GM18508 (cell line): ENCODE measurements at regions not wholly inside any gene's neighbourhood (a gene's known extent, or its start where the extent isn't known, plus 50 kb on each side); places are given as distances from the start of the nearest gene placed in this dataset.

Source experiments
- ATAC-seq: cut with Tn5 transposase; IDR thresholded peaks from one replicate; pipeline ENCODE4 v1.9.1; 2021; ENCODE audit warnings: moderate number of reproducible peaks; ENCODE audit not compliant: insufficient read depth, unreplicated experiment

DNA sequence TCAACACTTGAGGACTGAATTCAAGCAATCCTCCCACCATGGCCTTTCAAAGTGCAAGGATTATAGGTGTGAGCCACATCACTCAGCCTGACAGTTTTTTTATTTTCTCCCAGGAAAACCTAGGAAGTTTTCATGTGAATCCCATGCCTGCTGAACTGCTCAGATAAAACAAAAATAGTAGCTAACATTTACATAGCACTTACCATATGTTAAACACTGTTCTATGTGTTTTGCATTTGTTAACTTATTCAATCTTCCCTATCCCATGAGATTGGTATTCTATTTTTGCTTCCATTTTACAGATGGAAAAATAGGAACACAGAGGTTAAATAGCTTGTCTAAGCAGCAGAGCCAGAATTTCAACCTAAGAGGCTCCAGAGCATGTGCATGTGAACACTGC lies 157.4 kb upstream of the KCTD1 start:
- ATAC-seq, result no peak

DNA sequence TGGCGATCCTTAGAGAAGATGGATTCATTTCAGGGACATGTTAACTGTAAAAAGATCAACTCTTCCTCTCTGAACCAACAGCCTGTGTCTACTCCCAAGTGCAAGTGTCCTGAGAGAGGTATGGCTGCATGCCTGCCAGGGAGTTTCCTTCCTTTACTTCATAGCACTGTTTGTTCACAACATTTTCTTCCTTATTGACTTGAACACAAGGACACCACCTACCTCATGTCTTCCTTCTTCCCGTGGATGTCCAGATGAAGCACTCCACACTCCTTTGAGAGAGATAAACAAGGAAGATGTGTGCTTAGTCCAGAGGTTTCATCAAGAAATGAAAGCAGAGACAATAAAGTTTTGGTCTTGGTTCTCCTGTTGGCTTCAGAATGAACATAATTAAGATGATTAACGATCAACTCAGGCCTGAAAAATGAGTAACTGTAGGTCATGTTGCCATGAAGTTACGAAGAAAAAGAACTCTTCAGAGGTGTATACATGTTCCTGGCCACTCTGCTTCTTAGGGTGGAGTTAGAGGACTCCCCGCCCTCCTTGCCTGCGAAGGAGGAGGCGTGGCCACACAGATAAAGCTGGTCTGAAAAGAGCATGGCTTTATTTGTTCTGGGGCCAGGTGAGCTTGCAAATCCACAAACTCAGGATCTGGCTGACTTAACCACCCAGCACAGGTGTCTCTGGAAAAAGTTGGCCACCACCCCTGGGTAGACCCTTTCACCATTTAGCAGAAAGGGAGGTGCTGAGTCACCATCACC lies 155.0 kb upstream of the KCTD1 start:
- no peak for ATAC-seq

DNA sequence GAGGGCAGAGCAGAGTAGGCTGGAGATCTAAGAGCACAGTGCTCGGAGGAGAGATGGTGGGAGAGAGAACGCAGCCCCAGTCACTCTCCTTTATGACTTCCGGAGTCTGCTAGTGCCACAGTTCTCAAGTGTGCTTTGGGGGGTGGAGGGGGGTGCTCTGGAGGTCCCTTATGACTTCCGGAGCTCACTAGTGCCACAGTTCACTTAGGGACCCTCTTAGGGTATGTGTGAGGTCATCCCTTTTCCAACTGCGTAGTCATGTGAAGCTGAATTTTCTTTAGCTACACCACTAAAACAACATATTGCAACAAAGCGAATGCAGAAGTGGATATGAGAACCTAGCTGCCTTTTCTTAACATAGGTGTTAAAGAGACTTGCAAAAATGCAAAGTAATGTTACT lies 153.7 kb upstream of the KCTD1 start:
- no peak for ATAC-seq

DNA sequence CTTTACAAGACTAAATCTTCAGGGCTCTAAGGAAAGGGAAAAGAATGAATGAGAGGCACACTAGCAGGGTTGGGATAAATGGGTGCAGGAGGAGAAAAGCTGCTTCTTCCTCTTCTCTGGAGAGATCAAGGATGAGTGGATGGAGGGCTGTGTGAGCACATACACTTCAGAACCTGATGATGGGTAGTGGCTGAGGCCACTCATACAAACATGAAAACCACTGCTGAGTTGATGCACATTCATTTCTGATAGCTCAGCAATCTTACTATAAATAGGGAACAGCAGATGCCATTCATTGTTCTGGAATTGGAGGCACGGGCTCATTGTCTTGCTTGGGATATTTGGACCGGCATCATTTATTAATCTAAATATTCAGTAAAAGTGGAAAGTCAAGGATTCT lies 152.4 kb upstream of the KCTD1 start:
- no peak for ATAC-seq

DNA sequence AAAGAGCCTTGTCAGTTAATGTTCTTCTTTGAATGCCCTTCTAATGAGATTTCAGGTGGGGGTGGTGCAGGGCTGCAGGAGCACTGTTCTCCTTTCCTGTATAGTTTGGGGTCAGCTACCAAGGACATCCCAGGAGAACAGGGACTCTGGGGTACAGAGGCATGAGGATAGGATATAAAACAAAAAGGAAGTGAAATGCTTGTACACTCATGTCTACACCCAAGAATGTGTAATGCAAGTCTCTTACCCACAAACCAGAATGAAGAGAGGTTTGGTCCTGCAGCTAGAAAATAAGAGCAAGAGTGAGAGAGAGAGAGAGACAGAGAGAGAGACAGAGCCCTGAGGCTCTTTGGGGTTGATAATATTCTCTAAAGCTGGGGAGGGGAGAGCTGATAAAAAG lies 151.8 kb upstream of the KCTD1 start:
- no peak for ATAC-seq

DNA sequence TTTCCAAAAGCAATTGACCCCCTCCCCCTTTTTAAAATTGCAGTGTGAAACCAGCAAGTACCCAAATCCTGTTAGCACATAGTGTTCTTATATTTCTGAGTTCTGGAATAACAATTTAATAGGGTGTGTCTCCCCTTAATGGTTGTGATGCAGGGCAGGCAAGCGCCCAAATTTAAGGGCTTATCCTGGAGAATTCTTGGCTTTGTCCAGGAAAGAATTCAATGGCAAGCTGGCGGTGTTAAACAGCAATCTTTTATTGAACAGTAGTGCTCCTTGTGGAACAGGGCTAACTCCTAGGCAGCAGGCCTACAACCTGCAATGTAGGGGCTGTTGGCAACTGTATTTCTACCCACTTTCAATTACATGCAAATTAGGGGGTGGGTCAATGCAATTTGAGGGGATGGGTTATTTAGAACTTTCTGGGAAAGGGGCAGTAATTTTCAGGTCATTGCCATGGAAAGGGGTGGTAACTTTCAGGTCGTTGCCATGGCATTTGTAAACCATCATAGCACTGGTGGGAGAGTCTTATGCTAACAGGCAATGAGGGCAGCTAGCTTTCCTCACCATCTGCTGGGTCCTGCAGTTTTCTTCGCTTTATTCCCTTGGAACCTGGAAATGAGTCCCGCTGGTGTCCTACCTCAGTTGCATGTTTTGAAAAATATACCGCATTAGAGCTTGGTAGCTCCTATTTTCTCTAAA lies 149.0 kb upstream of the KCTD1 start:
- no peak for ATAC-seq

DNA sequence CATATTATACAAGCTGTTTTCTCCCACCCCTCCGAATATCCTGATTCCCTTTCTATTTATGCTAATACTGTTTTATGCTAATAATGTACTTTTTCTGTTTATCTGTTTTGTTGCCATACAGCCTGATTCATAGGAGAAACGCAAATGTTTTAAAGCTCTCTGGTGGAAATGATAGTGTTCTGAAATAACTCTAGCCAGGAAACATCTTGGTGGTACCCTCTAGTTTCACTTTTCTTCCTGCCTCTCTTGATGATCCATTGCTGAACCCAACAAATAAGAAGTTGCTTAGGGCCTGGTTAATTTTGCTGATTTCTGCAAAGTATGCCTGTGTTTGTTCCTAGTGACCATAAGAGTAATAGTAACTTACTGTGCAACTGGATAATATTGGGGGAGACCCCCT lies 148.4 kb upstream of the KCTD1 start:
- ATAC-seq, result no peak

DNA sequence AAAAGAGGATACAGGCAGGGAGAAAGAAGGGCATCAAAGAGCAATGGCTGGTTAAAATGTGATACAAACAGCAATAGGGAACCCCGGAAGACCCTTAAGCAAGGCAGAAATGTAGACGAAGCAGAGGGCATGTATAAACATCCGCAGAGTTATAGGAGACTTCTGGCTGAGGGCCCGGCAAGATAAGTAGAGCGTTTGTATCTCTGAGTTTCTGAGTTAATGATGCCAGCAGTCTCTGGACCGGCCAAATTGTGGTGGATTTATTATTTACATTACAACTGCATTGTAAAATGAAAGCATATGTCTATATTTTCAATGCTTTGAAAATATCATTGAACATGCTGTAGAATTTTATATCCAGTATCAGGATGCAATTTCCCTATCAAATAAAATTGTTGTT lies 148.0 kb upstream of the KCTD1 start:
- no peak for ATAC-seq

DNA sequence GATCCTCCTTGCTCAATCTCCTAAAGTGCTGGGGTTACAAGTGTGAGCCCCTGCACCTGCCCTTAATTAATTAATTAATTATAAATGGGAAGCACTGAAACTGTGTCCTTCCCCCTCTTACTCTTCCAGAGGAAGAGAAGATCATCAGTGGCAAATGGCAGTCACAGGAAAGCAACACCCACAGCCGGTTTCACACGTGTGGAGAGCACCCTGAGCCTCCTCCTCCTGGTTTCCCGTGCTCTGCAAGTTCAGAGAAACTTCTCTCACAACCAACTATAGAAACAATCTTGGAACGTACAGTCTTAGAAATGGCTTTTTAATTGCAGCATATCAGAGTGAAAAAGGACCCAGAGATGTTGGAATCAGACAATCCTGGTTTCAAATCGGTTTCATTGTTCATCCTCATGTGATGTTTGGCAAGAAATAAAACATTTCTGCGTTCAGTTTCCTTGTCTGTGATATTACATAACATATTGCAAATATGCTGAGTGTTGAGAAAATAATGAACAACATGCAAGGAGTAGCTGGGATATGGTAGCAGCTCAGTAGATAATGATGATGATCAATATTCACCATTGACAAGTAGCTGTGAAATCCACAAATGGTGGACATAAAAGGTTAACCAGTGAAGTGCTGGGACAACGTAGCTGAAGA lies 141.0 kb upstream of the KCTD1 start:
- ATAC-seq, result no peak

DNA sequence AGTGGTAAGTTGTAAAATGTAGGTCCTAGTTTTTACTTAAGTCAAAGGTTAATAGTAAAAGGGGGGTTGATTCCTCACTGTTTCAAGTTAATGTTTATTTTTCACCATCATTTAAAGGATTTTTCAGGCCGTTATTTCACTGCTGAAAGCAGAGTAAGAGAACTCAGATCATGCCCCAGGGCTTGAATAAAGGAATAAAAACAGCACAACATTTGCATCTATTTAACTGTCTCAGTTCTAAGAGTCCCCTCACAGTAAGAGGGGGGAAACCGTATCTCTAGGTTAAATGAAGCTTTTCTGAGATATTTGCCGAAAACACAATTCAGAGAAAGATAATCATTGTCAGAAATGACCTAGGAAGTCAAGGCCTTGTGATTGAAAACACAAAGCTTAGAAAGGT lies 138.2 kb upstream of the KCTD1 start:
- no peak for ATAC-seq

DNA sequence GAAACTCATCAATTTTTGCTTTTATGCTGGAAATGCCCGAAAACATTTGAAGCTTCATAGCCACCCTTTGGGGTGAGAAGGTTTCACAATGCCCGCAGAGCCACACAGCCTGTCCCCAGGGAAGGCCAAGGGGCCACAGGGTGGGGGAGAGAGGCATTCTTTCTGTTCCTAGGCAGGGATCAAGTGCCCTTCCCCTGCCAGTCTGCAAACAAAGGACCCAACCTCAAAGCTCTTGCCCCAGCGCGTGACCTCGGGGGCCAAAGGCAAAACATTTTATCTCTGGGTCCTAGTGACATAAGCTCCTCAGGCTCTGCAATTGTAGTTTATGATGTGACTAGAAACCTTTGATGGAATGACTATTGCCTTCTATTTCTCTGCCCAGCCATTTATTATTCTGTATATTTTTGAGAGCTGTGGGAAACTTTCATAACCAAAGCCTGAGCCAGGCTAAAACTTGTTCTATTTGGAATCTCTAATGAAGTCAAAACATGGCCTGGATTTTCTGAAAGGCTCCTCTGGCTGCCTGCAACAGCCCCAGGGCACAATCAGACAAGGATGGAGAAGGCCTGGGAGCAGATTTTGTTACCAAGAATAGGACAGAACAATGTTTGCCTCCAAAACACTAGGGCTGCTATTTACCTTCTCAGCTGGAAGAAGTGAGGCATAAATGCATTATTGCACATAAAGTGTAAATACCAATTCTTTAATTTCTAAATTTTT lies 137.2 kb upstream of the KCTD1 start:
- no peak for ATAC-seq

DNA sequence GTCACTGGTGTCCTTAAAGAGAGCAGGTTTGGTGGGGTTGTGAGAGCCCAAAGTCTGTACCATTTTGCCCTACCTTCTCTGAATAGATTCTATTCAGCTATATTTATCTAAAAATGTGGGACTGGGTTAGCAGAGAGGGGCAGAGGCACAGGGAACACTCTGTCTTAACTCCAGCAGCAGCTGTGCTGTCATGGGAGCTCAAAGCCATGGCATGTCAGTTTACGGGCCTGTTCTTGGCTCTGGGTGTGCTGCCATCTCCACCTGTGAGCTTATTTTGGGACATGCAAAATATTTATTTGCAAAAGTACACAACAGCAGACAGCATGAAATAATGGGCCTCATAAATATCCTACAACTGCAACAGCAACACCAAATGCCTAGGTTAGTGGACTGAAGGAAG lies 129.6 kb upstream of the KCTD1 start:
- no peak for ATAC-seq

DNA sequence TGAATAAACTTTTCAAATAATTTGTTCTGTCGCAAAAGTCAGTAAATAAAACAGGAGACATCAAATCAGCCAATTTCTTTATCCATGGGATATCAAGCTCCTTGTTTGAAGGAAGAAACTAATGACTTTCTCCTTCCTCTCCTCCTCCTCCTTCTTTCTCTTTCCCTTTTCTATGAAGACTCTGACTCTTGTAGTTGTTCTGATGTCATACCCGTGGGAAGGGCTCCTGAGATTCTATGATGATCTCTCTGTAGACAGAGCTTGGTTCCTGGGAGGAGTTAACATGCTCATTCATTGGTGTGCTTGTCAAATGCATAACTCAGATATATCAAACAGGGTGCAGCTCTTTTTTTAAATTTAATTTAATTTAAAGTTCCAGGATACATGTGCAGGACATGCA lies 118.7 kb upstream of the KCTD1 start:
- no peak for ATAC-seq

DNA sequence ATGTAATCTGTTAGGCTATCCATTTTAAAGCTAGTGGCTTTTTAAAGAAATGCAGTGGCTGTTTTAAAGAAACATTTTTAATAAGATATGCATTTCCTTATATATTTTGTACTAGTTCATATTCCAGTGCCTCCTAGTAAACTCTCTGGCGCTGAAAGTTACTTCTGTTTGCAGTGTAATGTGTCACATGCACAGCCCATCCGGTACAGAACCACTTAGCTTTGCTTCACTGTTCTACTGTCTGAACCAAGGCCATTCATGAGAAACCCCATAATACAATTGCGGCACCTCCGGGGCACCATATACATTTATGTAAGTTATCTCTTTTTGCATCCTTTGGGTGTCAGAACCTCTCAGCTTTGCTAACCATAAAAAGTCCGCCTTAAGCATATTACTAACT lies 114.6 kb upstream of the KCTD1 start:
- ATAC-seq, result no peak

DNA sequence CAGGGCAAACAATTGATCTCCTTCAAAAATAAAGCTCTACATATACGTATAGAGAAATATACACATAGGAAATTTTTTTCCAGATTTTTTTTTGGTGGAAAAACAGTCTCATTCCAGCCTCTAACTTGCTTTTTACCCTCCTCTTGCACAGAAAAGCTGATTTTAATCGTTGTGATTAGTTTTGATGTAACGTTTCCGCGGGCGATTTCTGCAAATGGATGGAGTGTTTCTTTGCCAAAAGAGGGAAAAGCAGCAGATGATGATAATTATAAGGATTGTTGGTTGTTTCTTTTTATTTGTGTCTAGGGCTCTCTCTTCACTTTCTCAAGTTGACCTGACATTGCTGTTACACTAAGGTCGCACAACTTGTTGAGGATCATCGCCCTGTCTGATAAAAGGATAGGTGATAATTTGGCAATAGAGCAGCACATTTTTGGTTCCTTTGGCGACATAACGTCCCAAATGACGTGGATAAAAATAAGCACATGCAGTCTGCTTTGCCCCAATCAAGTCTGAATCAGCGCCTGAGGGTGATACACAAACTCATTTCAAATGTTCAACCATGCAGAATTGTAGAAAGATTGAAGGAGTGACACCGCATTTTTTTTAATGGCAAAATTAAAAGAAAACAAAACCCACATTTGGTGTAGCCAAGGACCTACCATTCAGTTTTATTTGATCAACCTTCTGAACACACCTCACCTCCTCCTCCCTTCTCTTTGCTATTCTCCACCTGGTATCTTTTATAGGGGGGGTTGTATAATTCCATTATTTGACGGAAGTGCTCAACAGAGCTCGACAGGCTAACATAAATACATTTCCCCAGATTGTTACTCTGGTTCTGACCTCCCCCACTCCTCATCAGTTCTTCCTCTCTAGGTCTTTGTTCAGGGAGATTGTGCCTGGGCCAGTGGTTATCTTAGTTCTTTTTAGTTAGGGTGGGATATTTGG lies 109.6 kb upstream of the KCTD1 start:
- ATAC-seq, result no peak

DNA sequence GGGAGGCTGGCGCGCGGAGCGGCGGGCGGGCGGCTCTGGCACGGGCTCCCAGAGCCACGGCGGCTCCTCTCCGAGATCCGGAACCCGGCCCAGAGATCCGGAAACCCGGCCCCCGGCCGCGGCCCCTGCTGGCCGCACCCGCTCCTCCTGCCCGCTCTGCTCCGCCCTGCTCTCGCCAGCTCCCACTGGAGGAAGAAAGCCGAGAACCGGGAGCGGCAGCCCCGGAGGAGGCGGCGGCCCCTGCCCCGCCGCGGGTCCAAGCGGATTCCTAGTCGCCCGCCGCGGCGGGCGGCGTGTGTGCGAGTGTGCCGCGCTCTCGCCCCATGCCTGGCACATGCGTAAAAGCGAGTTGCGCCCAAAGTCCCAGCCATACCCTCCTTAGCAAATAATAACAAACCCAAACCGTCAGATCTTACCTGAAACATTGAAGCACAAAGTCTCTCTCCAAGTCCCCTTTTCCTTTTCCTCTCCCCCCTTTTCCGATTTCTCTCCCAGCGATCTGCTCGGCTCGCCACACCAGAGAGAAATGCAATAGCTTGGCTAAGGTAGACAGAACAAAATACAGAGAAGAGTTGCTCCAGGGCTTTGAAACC lies 108.7 kb upstream of the KCTD1 start:
- ATAC-seq, result no peak

DNA sequence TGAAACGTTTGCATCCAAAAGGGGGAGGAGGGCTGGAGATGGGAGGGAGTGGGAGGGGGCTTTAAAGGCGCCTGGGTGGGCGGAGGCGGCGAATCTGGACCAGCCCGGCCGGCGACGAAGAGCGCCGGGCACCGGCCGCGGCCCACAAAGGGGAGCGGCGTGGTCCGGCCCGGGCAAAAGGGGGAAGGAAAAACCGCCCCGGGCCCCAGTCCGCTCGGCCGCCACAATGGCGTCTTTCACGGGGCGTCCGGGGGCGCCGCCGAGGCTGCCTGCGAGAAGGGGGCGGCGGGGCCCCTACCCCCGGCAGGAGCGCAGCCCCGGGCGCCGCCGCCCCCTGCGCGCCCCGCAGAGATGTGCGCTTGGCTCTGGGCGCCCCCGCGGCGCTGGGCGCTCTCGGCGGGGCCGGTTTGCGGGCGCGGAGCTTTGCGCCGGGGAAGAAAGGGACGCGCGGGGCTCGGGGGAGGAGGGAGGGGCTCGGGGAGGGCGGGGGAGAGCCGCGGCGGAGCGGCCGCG lies 108.1 kb upstream of the KCTD1 start:
- ATAC-seq, result no peak

DNA sequence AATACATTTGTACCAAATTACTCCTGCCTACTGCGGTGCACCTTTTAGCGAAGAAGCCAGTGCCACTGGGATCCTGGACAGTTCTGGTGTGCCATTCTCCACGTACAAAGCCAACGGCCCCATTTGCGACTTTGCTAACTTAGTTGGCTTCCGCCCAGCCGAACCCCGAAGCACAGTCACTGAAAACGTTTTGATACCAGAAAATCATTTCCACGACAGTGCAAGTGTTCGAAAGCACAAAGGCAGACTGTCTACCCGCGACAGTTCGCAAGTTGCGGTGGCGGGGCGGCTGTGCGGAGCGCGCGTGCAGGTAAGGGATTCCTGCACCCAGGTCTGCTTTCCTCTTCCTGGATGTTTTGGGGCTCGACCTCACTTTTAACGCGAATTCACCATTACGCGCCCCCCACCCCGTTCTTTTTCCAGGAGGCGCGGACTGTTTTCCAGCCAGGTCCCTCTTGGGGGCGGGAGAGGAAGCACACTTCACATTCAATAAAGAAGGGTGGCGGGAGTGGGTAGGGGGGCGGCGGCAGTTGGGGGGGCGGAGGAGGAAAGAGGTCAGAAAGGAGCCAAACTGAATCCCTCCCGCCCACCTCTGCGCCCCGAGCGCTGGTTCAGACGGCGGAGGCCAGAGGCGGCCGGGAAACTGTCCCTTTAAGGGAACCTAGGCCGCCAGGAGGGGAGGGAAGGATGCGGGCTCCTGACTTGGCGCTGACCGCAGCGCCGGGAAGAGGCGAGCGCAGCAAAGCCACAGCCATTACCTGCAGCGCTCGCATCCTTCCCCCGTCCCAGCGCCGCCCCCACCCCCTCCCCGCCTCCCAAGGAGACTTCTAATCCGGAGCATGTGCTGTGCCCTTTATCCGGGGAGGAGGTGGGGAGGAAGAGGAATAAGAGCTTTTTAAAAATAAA lies 107.4 kb upstream of the KCTD1 start:
- ATAC-seq, result no peak
